CD4-positive, alpha-beta T cell treated with Interleukin-15 for 1 hour (primary cell): ENCODE measurements at regions not wholly inside any gene's neighbourhood (a gene's known extent, or its start where the extent isn't known, plus 50 kb on each side); places are given as distances from the start of the nearest gene placed in this dataset.

ENCODE experiments used
- DNase-seq: peaks from one replicate; pipeline ENCODE4 v3.0.0-alpha.2; 2020

- DNase-seq: no peak
Observed at GRCh38 chr5:159725475-159725874, 190.8 kb upstream of the ADRA1B start.

GRCh38 chr5:159727167-159727566 is 189.1 kb upstream of the ADRA1B start:
- no peak for DNase-seq

- DNase-seq: no peak
Observed at GRCh38 chr5:159730285-159730684, 186.0 kb upstream of the ADRA1B start.

- DNase-seq: no peak
Observed at GRCh38 chr5:159732220-159732619, 184.1 kb upstream of the ADRA1B start.

GRCh38 chr5:159734366-159734765 is 181.9 kb upstream of the ADRA1B start:
- DNase-seq: no peak

- DNase-seq: no peak
Observed at GRCh38 chr5:159735036-159735435, 181.2 kb upstream of the ADRA1B start.

GRCh38 chr5:159735749-159736660 is 180.3 kb upstream of the ADRA1B start:
- DNase-seq: no peak

GRCh38 chr5:159736844-159737243 is 179.4 kb upstream of the ADRA1B start:
- no peak for DNase-seq

- DNase-seq: no peak
Observed at GRCh38 chr5:159737263-159737662, 179.0 kb upstream of the ADRA1B start.

- no peak for DNase-seq
Observed at GRCh38 chr5:159741829-159742322, 174.4 kb upstream of the ADRA1B start.

- no peak for DNase-seq
Observed at GRCh38 chr5:159743234-159743633, 173.0 kb upstream of the ADRA1B start.

- DNase-seq: no peak
Observed at GRCh38 chr5:159746707-159747106, 169.6 kb upstream of the ADRA1B start.

- DNase-seq: no peak
Observed at GRCh38 chr5:159749146-159749545, 167.1 kb upstream of the ADRA1B start.

- DNase-seq: no peak
Observed at GRCh38 chr5:159750226-159750625, 166.1 kb upstream of the ADRA1B start.

- no peak for DNase-seq
Observed at GRCh38 chr5:159751459-159751858, 164.8 kb upstream of the ADRA1B start.

GRCh38 chr5:159752622-159753275 is 163.5 kb upstream of the ADRA1B start:
- no peak for DNase-seq

GRCh38 chr5:159758189-159758588 is 158.1 kb upstream of the ADRA1B start:
- no peak for DNase-seq

- DNase-seq: no peak
Observed at GRCh38 chr5:159759791-159760290, 156.4 kb upstream of the ADRA1B start.

- no peak for DNase-seq
Observed at GRCh38 chr5:159762921-159763320, 153.4 kb upstream of the ADRA1B start.

- DNase-seq: no peak
Observed at GRCh38 chr5:159763562-159763961, 152.7 kb upstream of the ADRA1B start.

- no peak for DNase-seq
Observed at GRCh38 chr5:159764283-159765134, 151.8 kb upstream of the ADRA1B start.

- no peak for DNase-seq
Observed at GRCh38 chr5:159765135-159765433, 151.2 kb upstream of the ADRA1B start.
